GM18498 (cell line): ENCODE measurements at regions not wholly inside any gene's neighbourhood (a gene's known extent, or its start where the extent isn't known, plus 50 kb on each side); places are given as distances from the start of the nearest gene placed in this dataset.
"Not testable (repeated sequence)": the region's sequence is repeated elsewhere in the genome, so short reads cannot be mapped to it uniquely, and the experiment has no call there.

Experiments used
- ATAC-seq: cut with Tn5 transposase; IDR thresholded peaks from one replicate; pipeline ENCODE4 v1.9.1; 2021; ENCODE audit warnings: mild to moderate bottlenecking, moderate library complexity; ENCODE audit not compliant: unreplicated experiment

DNA sequence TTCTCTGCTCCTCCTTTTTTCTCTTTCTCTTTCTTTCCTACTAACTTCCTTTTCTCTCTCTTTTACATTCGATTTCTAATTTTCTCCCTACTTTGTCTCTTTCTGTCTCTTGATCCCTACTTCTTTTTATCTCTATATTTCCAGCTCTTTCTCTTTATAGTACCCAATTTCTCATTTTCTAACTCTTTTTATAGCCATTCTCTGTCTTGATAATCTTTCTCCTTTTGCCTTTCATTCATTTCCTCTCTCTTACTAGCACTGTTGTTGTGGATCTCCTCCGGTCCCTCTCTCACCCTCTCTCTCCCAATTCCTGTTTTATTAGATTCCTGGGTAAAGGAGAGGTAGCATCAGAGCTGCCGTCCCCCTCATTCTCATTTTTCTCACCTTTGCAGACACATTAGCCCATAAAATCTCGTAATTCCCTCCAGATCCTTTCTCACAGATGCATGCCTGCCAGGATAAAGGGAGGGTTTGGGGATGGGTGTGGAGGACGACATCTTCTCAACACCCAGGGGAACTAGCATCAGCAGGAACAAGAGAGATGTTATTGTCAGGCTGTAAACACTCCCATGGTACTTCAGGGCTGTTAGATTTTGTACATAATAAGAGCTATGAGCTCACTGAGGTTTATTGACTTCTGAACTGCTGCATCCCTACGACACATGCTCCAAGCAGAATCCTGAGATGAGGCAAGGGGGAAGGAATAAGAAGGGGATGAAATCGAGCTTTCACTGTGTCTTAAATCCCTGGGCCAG is 159.0 kb upstream of the GALNT2 start:
- no peak for ATAC-seq

GRCh38 chr1:229908689-229909088 is 158.3 kb upstream of the GALNT2 start:
- ATAC-seq, result no peak

GRCh38 chr1:229913489-229913888 is 153.5 kb upstream of the GALNT2 start:
- ATAC-seq, result no peak

DNA sequence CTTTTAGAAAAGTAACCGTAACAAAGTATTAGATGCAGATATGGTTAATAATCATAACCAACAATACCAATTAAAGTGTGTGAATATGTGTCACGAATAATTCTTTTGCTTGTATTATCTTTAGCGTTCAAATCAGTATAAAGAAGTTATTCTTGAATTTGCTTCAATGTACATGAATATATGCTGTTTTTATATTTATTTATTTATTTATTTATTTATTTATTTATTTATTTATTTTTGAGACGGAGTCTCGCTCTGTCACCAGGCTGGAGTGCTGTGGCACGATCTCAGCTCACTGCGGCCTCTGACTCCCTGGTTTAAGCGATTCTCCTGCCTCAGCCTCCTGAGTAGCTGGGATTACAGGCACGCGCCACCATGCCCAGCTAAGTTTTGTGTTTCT is 147.6 kb upstream of the GALNT2 start:
- ATAC-seq, result not testable (repeated sequence)

DNA sequence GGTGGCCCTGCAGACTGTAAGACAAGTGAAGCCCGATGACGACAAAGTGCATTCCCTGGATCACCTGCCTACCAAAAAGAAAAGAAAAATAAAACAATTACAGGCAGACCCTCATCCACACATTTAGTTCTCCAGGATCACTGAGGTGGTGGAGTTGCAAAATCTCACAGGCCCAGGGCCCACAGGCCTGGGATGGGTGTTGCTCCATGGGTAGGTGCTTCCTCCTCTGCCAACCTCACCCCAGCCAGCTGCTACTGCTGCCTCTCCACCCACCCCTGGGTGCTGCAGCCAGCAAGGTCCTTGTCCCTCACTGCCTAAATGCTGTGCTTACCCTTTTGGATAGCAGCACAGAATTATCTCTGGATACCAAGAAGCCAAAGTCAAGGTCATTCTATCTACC is 146.4 kb upstream of the GALNT2 start:
- ATAC-seq, result no peak

DNA sequence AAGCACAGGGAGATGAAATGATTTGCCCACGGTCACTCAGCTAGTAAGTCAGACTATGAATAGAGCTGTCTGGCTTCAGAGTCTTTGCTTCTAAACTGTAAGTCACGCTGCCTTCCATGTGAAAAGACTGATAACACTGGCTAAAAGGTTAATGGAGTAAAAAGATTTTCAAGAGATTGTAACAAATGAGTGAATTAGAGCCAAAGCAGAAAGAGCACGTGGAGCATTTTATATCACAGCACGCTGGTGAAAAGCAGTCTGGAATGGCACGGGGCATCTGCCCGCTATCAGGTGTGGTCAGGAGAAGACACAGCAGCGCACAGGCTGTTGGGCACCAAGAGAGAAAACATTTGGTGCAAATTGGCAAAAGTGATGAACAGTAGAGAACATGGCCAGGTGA is 144.8 kb upstream of the GALNT2 start:
- ATAC-seq, result no peak

- no peak for ATAC-seq
These were observed 142.4 kb upstream of the GALNT2 start for GRCh38 chr1:229924639-229925038.

GRCh38 chr1:229928767-229929166 is 138.3 kb upstream of the GALNT2 start:
- ATAC-seq, result no peak

DNA sequence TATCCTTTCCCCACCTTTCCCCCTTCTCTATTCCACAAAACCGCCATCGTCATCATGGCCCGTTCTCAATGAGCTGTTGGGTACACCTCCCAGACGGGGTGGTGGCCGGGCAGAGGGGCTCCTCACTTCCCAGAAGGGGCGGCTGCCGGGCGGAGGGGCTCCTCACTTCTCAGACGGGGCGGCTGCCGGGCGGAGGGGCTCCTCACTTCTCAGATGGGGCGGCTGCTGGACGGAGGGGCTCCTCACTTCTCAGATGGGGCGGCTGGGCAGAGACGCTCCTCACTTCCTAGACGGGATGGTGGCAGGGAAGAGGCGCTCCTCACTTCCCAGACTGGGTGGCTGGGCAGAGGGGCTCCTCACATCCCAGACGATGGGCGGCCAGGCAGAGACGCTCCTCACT is 135.3 kb upstream of the GALNT2 start:
- ATAC-seq, result not testable (repeated sequence)

GRCh38 chr1:229935157-229935556 is 131.9 kb upstream of the GALNT2 start:
- ATAC-seq, result not testable (repeated sequence)

- no peak for ATAC-seq
These were observed 128.5 kb upstream of the GALNT2 start for GRCh38 chr1:229938551-229938950.

GRCh38 chr1:229940684-229941083 is 126.4 kb upstream of the GALNT2 start:
- no peak for ATAC-seq

GRCh38 chr1:229941160-229941559 is 125.9 kb upstream of the GALNT2 start:
- no peak for ATAC-seq

DNA sequence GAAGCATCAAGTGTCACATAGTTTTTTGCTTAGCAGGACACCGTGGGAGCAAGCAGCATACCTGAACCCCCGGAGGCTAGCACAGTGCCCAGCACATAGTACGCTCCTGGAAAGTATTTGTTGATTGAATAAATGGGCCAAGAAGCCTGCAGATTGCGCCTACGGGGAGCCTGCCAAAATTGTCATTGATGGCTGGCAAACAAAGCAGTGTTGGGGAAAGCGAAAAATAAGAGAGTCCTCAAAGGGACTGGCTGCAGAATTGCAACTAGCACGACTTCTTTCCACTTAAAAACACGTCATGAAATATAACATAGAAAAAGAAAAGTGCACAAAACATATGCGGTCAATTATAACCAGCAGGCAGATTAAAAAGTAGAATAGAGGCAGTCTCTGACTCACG is 125.2 kb upstream of the GALNT2 start:
- no peak for ATAC-seq

- no peak for ATAC-seq
These were observed 124.5 kb upstream of the GALNT2 start for GRCh38 chr1:229942501-229942900.

- no peak for ATAC-seq
These were observed 123.8 kb upstream of the GALNT2 start for GRCh38 chr1:229943148-229943714.

DNA sequence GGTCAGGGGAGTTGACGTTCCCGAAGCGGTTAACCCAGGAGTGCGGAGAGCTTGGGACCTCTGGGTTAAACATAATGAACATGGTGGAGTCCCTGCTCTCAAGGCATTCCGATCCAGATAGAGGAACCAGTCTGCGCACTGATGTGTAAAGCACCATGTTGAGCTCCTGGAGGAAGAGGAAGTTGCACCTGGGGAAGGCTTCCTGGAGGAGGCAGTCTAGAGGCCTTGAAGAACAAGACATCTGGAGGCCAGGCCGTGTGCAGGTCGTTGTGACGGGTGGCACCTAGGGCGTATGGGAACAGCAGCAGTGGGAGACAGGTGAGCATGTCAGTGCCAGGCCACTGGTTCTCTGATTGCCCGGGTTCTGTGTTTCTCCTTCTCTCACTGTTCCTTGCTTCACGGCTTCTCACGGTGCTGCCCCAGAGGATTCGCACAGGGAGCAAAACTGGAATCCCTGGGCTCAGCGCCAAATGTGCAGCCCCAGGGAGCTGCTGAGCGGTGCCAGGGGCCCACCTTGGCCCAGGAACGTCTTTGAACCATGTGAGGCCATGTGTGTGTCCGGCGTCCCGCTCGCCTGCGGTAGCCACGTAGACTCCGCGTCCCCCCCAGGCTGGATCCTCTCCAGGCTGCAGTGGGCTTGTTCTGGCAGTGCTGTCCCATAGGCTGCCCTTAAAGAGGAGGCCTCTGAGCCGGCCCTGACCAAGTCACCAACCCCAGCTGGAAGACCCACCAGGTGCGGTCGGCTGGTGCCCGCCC is 122.9 kb upstream of the GALNT2 start:
- ATAC-seq, result no peak

GRCh38 chr1:229945795-229946194 is 121.2 kb upstream of the GALNT2 start:
- ATAC-seq, result no peak

GRCh38 chr1:229947968-229948367 is 119.1 kb upstream of the GALNT2 start:
- ATAC-seq, result no peak

- no peak for ATAC-seq
These were observed 118.6 kb upstream of the GALNT2 start for GRCh38 chr1:229948438-229948837.

GRCh38 chr1:229949500-229949899 is 117.5 kb upstream of the GALNT2 start:
- no peak for ATAC-seq

DNA sequence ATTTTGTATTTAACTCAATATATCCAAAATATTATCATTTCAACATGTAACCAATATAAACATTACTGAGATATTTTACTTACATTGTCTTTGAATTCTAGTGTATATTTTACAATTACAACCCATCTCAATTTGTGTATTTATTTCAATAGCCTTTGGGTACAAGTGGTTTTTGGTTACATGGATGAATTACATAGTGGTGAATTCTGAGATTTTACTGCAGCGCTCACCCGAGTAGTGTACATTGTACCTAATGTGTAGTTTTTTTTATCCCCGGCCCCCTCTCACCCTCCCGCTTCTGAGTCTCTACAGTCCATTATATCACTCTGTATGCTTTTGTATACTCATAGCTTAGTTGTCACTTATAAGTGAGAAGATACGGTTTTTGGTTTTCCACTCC is 117.0 kb upstream of the GALNT2 start:
- no peak for ATAC-seq
